KMS-11 (cell line): ENCODE measurements at regions not wholly inside any gene's neighbourhood (a gene's known extent, or its start where the extent isn't known, plus 50 kb on each side); places are given as distances from the start of the nearest gene placed in this dataset.

Experiments used
- H2AFZ ChIP-seq: fragments of 200-600 bp; sonication (generic); 2 replicates; pipeline ENCODE4 v1.6.1; 2016; ENCODE audit warnings: antibody characterized with exemption, mixed run types, low read depth
- H3K27ac ChIP-seq: fragments of 200-600 bp; sonication (generic); 2 replicates; pipeline ENCODE4 v1.6.1; 2016; ENCODE audit warnings: mild to moderate bottlenecking, mixed run types
- H3K27me3 ChIP-seq: fragments of 200-600 bp; sonication (generic); 2 replicates; pipeline ENCODE4 v1.6.1; 2017; ENCODE audit warnings: mild to moderate bottlenecking, low read depth, mixed run types, moderate library complexity; ENCODE audit not compliant: insufficient read depth
- H3K36me3 ChIP-seq: fragments of 200-600 bp; sonication (generic); 2 replicates; pipeline ENCODE4 v1.6.1; 2017; ENCODE audit warnings: mild to moderate bottlenecking, mixed run types; ENCODE audit not compliant: insufficient read depth
- H3K4me1 ChIP-seq: fragments of 200-600 bp; sonication (generic); 2 replicates; pipeline ENCODE4 v1.6.1; 2016; ENCODE audit warnings: mild to moderate bottlenecking, low read depth, mixed run types; ENCODE audit not compliant: poor library complexity, severe bottlenecking
- H3K4me2 ChIP-seq: fragments of 200-600 bp; sonication (generic); 2 replicates; pipeline ENCODE4 v1.7.0; 2016; ENCODE audit warnings: mild to moderate bottlenecking, mixed run types
- H3K4me3 ChIP-seq: fragments of 200-600 bp; sonication (generic); IDR thresholded peaks from 2 replicates; pipeline ENCODE4 v1.6.1; 2017; ENCODE audit warnings: low read depth, low read length, mixed read lengths; ENCODE audit not compliant: insufficient read depth
- H3K79me2 ChIP-seq: fragments of 200-600 bp; sonication (generic); 2 replicates; pipeline ENCODE4 v1.6.1; 2016; ENCODE audit warnings: low read depth, mixed run types; ENCODE audit not compliant: insufficient read depth
- H3K9ac ChIP-seq: fragments of 200-600 bp; sonication (generic); 2 replicates; pipeline ENCODE4 v1.6.1; 2016; ENCODE audit warnings: mild to moderate bottlenecking, mixed run types
- H4K20me1 ChIP-seq: fragments of 200-600 bp; sonication (generic); 2 replicates; pipeline ENCODE4 v1.6.1; 2016; ENCODE audit warnings: mild to moderate bottlenecking, mixed run types; ENCODE audit not compliant: insufficient read depth
- CTCF ChIP-seq: fragments of 200-600 bp; sonication (generic); conservative IDR thresholded peaks from 2 replicates; pipeline ENCODE4 v1.6.1; 2017; ENCODE audit warnings: low read depth, mild to moderate bottlenecking, antibody characterized with exemption, low read length, moderate library complexity, mixed read lengths

GRCh38 chr13:63421123-63421522, 2005.5 kb upstream of the PCDH20 start:
- H3K4me3 ChIP-seq = no peak overlapping the region
- H3K36me3 ChIP-seq = no peaks in the 10 kb centered on the region
- no peak overlapping the region for H3K27ac ChIP-seq
- no peak overlapping the region for H3K9ac ChIP-seq
- no peaks in the 10 kb centered on the region for H3K4me1 ChIP-seq
- H3K79me2 ChIP-seq = no peaks in the 10 kb centered on the region
- no peaks in the 10 kb centered on the region for H3K27me3 ChIP-seq
- no peak overlapping the region for H2AFZ ChIP-seq
- TF ChIP-seq CTCF = no peak
- no peaks in the 10 kb centered on the region for H4K20me1 ChIP-seq
- H3K4me2 ChIP-seq = no peak overlapping the region

- Histone ChIP-seq H2AFZ (no peak overlapping the region), H3K79me2 (no peaks in the 10 kb centered on the region), H3K4me2 (no peak overlapping the region), H3K27me3 (no peaks in the 10 kb centered on the region), H3K27ac (no peak overlapping the region), H3K9ac (no peak overlapping the region), H3K4me3 (no peak overlapping the region), H3K4me1 (no peaks in the 10 kb centered on the region), H4K20me1 (no peaks in the 10 kb centered on the region), H3K36me3 (no peaks in the 10 kb centered on the region)
- no peak for TF ChIP-seq CTCF
Measured at GRCh38 chr13:63420685-63421084, 2005.0 kb upstream of the PCDH20 start.

- Histone ChIP-seq H3K9ac (no peak overlapping the region), H3K79me2 (no peaks in the 10 kb centered on the region), H3K27ac (no peak overlapping the region), H2AFZ (no peak overlapping the region), H4K20me1 (no peaks in the 10 kb centered on the region), H3K4me2 (no peak overlapping the region), H3K27me3 (no peaks in the 10 kb centered on the region), H3K4me1 (no peaks in the 10 kb centered on the region), H3K36me3 (no peaks in the 10 kb centered on the region), H3K4me3 (no peak overlapping the region)
- no peak for TF ChIP-seq CTCF
Measured at GRCh38 chr13:63414247-63414646, 1998.6 kb upstream of the PCDH20 start.

GRCh38 chr13:63409791-63410351, 1994.2 kb upstream of the PCDH20 start:
- H3K27ac ChIP-seq = no peak overlapping the region

More at GRCh38 chr13:63409791-63410351, 1994.2 kb upstream of the PCDH20 start:
- TF ChIP-seq CTCF = no peak
- Histone ChIP-seq H3K4me3 (no peak overlapping the region), H3K4me2 (no peak overlapping the region), H3K9ac (no peak overlapping the region), H3K4me1 (no peaks in the 10 kb centered on the region), H3K36me3 (no peaks in the 10 kb centered on the region), H4K20me1 (no peaks in the 10 kb centered on the region), H3K79me2 (no peaks in the 10 kb centered on the region), H2AFZ (no peak overlapping the region), H3K27me3 (no peaks in the 10 kb centered on the region)
